BJ (cell line): ENCODE measurements at regions not wholly inside any gene's neighbourhood (a gene's known extent, or its start where the extent isn't known, plus 50 kb on each side); places are given as distances from the start of the nearest gene placed in this dataset.

Experiments
- CTCF ChIA-PET: fragments of 350-600 bp; formaldehyde crosslinking; extraction: SDS; loops from one replicate; lab custom pipeline; 2021; ENCODE audit warnings: antibody characterized with exemption, inconsistent platforms; lab: Yijun Ruan, JAX
- POLR2A ChIA-PET: fragments of 300-600 bp; sonication (Branson Sonifier 250); formaldehyde crosslinking; extraction: SDS; loops from one replicate; lab custom pipeline; 2021; ENCODE audit warnings: antibody characterized with exemption; lab: Charles Lee
- DNase-seq: peaks from one replicate; pipeline ENCODE4 v3.0.0-alpha.2; 2011; ENCODE audit warnings: low read depth
- H3K27me3 ChIP-seq: 2 replicates; pipeline ENCODE4 v1.6.0; 2011; ENCODE audit warnings: low read length; ENCODE audit not compliant: control insufficient read depth, insufficient read depth
- H3K36me3 ChIP-seq: 2 replicates; pipeline ENCODE4 v1.5.1; 2011; ENCODE audit warnings: low read length; ENCODE audit not compliant: control insufficient read depth, insufficient read depth
- H3K4me3 ChIP-seq: 2 replicates; pipeline ENCODE4 v1.5.1; 2011; ENCODE audit warnings: low read depth, mild to moderate bottlenecking, control low read depth, low read length
- CTCF ChIP-seq: IDR thresholded peaks from 2 replicates; pipeline ENCODE4 v1.5.1; 2011; ENCODE audit warnings: low read depth, mild to moderate bottlenecking, control low read depth, inconsistent platforms, low read length, moderate library complexity; ENCODE audit not compliant: insufficient read depth

GRCh38 chr5:27312291-27312893 lies 274.0 kb upstream of the CDH9 start:
- TF ChIP-seq CTCF, result no peak
- ChIA-PET CTCF (interaction anchor here (0.5 kb wide), 1 partner anchor 119 kb away, joined by 5 read pairs; no protein-coding TSS in a partner anchor), POLR2A (no interaction called here)
- no peaks in the 10 kb centered on the region for H3K36me3 ChIP-seq
- no peak for DNase-seq
- no peaks in the 10 kb centered on the region for H3K27me3 ChIP-seq
- no peak overlapping the region for H3K4me3 ChIP-seq

DNA sequence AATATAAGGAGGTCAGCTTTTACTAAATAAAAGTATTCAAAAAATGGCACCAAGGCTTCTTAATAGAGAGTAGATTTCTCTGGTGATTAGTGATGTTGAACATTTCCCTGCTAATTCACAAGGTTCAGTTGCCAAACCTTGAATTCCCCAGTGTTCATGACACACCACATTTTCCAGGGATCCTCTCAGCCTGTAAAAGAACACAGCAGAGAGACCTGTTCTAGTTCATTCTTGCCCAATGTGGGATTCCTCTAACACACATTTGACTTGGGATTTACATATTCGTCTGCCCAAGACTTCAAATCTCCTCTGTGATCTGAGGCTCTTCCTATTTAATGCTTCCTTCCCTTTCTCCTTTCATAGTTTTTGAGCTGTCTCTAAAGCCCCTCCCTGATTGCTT lies 273.2 kb upstream of the CDH9 start:
- no peaks in the 10 kb centered on the region for H3K36me3 ChIP-seq
- ChIA-PET POLR2A (no interaction called here), CTCF (no interaction called here)
- DNase-seq, result no peak
- no peak for TF ChIP-seq CTCF
- H3K27me3 ChIP-seq, result no peaks in the 10 kb centered on the region
- H3K4me3 ChIP-seq, result no peak overlapping the region

DNA sequence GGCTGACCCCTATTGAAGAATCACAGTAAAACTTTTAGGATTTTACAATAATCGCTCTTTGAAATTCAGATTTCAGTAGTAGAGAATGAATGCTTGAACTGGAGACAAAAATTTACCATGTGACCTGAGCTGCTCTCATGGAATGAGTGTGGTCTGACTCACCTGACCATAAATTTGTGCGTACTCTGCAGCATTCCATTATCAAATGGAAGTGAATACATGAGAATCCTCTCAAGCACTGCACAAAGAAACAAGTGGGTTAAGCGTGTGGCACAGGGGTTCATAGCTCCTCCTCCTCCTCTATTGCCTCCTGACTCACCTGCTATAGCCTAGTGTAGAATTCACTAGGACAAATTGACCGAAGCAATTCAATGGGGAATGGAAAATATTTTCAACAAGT lies 269.8 kb upstream of the CDH9 start:
- TF ChIP-seq CTCF, result no peak
- Histone ChIP-seq H3K36me3 (no peaks in the 10 kb centered on the region), H3K27me3 (no peaks in the 10 kb centered on the region), H3K4me3 (no peak overlapping the region)
- ChIA-PET CTCF (no interaction called here), POLR2A (no interaction called here)
- no peak for DNase-seq

- TF ChIP-seq CTCF, result no peak
- ChIA-PET POLR2A (no interaction called here), CTCF (no interaction called here)
- Histone ChIP-seq H3K27me3 (no peaks in the 10 kb centered on the region), H3K4me3 (no peak overlapping the region), H3K36me3 (no peaks in the 10 kb centered on the region)
- no peak for DNase-seq
Measured at GRCh38 chr5:27290172-27290571, 251.8 kb upstream of the CDH9 start.

- Histone ChIP-seq H3K36me3 (no peaks in the 10 kb centered on the region), H3K27me3 (no peaks in the 10 kb centered on the region), H3K4me3 (no peak overlapping the region)
- no peak for TF ChIP-seq CTCF
- ChIA-PET POLR2A (no interaction called here), CTCF (no interaction called here)
- DNase-seq, result no peak
Measured at GRCh38 chr5:27276119-27276518, 237.7 kb upstream of the CDH9 start.
